ENCODE measurements at regions not wholly inside any gene's neighbourhood (a gene's known extent, or its start where the extent isn't known, plus 50 kb on each side); places are given as distances from the start of the nearest gene placed in this dataset.

DNA sequence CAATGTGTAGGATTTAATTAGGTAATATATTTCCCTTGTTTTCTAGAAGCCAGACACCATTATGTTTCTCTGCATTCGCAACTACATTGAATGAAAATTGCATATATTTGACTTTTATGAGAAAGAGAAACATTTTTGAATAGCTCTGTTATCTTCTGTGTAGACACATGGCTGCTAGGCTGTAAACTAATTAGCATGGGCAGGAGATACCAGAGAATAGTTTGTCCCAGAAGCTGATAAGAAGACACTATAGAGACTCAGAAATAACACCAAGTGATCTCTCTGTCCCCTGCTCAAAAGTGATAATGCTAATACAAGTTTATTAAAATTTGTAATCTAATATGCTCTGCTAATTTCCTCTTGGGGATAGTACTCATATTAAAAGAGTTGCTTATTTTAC is 198.0 kb upstream of the TUSC1 start:
- TF ChIP-seq, protein P1, sequence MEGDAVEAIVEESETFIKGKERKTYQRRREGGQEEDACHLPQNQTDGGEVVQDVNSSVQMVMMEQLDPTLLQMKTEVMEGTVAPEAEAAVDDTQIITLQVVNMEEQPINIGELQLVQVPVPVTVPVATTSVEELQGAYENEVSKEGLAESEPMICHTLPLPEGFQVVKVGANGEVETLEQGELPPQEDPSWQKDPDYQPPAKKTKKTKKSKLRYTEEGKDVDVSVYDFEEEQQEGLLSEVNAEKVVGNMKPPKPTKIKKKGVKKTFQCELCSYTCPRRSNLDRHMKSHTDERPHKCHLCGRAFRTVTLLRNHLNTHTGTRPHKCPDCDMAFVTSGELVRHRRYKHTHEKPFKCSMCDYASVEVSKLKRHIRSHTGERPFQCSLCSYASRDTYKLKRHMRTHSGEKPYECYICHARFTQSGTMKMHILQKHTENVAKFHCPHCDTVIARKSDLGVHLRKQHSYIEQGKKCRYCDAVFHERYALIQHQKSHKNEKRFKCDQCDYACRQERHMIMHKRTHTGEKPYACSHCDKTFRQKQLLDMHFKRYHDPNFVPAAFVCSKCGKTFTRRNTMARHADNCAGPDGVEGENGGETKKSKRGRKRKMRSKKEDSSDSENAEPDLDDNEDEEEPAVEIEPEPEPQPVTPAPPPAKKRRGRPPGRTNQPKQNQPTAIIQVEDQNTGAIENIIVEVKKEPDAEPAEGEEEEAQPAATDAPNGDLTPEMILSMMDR (IDR thresholded peaks at IDR 0.05), result no peak
- TF ChIP-seq POLR2AphosphoS5 (IDR thresholded peaks at IDR 0.05; ENCODE audit: low read depth, low read length), result no peak
